DND-41 (cell line): ENCODE measurements at regions not wholly inside any gene's neighbourhood (a gene's known extent, or its start where the extent isn't known, plus 50 kb on each side); places are given as distances from the start of the nearest gene placed in this dataset.

Source experiments
- CTCF ChIP-seq: IDR thresholded peaks from 2 replicates; pipeline ENCODE4 v1.5.1; 2012; ENCODE audit warnings: borderline replicate concordance, low read length, moderate library complexity, mild to moderate bottlenecking; ENCODE audit not compliant: poor library complexity, severe bottlenecking; ENCODE audit errors: extremely low read depth
- EZH2 ChIP-seq: IDR thresholded peaks from 3 replicates; pipeline ENCODE4 v1.6.1; 2012; ENCODE audit warnings: borderline replicate concordance, low read depth, mild to moderate bottlenecking, moderate library complexity, low read length, inconsistent platforms; ENCODE audit not compliant: severe bottlenecking

- TF ChIP-seq CTCF (no peak), EZH2 (no peak)
Measured at GRCh38 chr2:183438541-183438940, 314.3 kb downstream of the NUP35 start.
